Embryonic facial prominence (tissue), 1 donor: ENCODE measurements at regions not wholly inside any gene's neighbourhood (a gene's known extent, or its start where the extent isn't known, plus 50 kb on each side); places are given as distances from the start of the nearest gene placed in this dataset.

Source experiments
- DNase-seq: peaks from one replicate; pipeline ENCODE4 v3.0.0-alpha.2; 2016; ENCODE audit errors: extremely low spot score

GRCh38 chr4:125511715-125512114 is 197.0 kb downstream of the FAT4 start:
- no peak for DNase-seq

GRCh38 chr4:125515016-125515415 is 200.3 kb downstream of the FAT4 start:
- no peak for DNase-seq

GRCh38 chr4:125517831-125518230 is 203.1 kb downstream of the FAT4 start:
- DNase-seq = no peak

- DNase-seq = no peak
Measured at GRCh38 chr4:125518281-125518680, 203.5 kb downstream of the FAT4 start.

GRCh38 chr4:125519371-125520146 is 204.8 kb downstream of the FAT4 start:
- no peak for DNase-seq

GRCh38 chr4:125520258-125520990 is 205.7 kb downstream of the FAT4 start:
- no peak for DNase-seq

GRCh38 chr4:125522588-125522987 is 207.8 kb downstream of the FAT4 start:
- no peak for DNase-seq

GRCh38 chr4:125522992-125523391 is 208.2 kb downstream of the FAT4 start:
- no peak for DNase-seq

- DNase-seq = no peak
Measured at GRCh38 chr4:125526420-125526819, 211.7 kb downstream of the FAT4 start.

- DNase-seq = no peak
Measured at GRCh38 chr4:125527681-125528080, 212.9 kb downstream of the FAT4 start.

GRCh38 chr4:125529071-125529470 is 214.3 kb downstream of the FAT4 start:
- DNase-seq = no peak

- DNase-seq = no peak
Measured at GRCh38 chr4:125538670-125539069, 223.9 kb downstream of the FAT4 start.

- no peak for DNase-seq
Measured at GRCh38 chr4:125539691-125540090, 224.9 kb downstream of the FAT4 start.

- no peak for DNase-seq
Measured at GRCh38 chr4:125541836-125542385, 227.2 kb downstream of the FAT4 start.

- DNase-seq = no peak
Measured at GRCh38 chr4:125546272-125546671, 231.5 kb downstream of the FAT4 start.

- no peak for DNase-seq
Measured at GRCh38 chr4:125547836-125548235, 233.1 kb downstream of the FAT4 start.

- DNase-seq = no peak
Measured at GRCh38 chr4:125550769-125551168, 236.0 kb downstream of the FAT4 start.

GRCh38 chr4:125551466-125551865 is 236.7 kb downstream of the FAT4 start:
- no peak for DNase-seq

- DNase-seq = no peak
Measured at GRCh38 chr4:125551967-125552366, 237.2 kb downstream of the FAT4 start.

GRCh38 chr4:125572601-125573000 is 257.8 kb downstream of the FAT4 start:
- no peak for DNase-seq

- DNase-seq = no peak
Measured at GRCh38 chr4:125573368-125573767, 258.6 kb downstream of the FAT4 start.

GRCh38 chr4:125573786-125574185 is 259.0 kb downstream of the FAT4 start:
- DNase-seq = no peak

GRCh38 chr4:125582302-125582701 is 267.5 kb downstream of the FAT4 start:
- DNase-seq = no peak
